DOHH2 (cell line): ENCODE measurements at regions not wholly inside any gene's neighbourhood (a gene's known extent, or its start where the extent isn't known, plus 50 kb on each side); places are given as distances from the start of the nearest gene placed in this dataset.

ENCODE experiments used
- EZH2phosphoT487 ChIP-seq: fragments of 200-600 bp; sonication (generic); IDR thresholded peaks from 2 replicates; pipeline ENCODE4 v1.6.1; 2017; ENCODE audit warnings: borderline replicate concordance, mild to moderate bottlenecking, antibody characterized with exemption, low read length, moderate library complexity, mixed read lengths
- TF ChIP-seq, protein P1 (sequence below): fragments of 200-600 bp; sonication (generic); IDR thresholded peaks from one replicate; pipeline ENCODE4 v1.5.1; 2014; ENCODE audit warnings: antibody characterized with exemption, mild to moderate bottlenecking, low read depth, low read length; ENCODE audit not compliant: poor library complexity, severe bottlenecking

DNA sequence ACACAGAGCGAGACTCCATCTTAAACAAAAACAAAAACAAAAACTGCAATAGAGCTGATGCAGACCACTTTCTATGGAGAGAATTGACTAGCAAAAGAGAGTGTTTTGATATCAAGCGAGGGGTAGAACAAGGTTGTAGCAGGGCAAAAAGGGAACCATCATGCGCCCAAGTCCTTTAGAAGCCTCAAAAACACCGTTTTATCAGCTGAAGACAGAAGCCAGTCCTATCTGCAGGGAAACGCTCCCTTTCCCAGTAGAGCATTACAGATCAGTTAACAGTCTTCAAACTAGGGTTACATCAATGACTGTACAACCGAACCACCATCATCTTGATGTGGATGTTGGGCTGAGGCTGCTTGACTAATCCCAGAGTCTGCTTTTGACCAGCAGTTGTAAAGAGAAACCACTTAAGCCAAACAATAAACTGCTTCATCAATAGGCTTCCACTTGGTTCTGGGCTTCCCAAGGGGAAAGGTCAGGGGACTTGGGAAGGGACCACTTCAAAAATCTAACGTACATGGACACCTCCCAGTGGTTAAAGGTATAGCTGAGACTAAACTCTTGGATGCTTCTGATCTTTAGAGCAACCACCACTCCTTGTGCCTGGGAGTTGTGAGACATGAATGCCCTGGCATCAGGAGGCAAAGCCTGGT, 59.6 kb upstream of the SPDEF start:
- TF ChIP-seq, protein P1, sequence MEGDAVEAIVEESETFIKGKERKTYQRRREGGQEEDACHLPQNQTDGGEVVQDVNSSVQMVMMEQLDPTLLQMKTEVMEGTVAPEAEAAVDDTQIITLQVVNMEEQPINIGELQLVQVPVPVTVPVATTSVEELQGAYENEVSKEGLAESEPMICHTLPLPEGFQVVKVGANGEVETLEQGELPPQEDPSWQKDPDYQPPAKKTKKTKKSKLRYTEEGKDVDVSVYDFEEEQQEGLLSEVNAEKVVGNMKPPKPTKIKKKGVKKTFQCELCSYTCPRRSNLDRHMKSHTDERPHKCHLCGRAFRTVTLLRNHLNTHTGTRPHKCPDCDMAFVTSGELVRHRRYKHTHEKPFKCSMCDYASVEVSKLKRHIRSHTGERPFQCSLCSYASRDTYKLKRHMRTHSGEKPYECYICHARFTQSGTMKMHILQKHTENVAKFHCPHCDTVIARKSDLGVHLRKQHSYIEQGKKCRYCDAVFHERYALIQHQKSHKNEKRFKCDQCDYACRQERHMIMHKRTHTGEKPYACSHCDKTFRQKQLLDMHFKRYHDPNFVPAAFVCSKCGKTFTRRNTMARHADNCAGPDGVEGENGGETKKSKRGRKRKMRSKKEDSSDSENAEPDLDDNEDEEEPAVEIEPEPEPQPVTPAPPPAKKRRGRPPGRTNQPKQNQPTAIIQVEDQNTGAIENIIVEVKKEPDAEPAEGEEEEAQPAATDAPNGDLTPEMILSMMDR: no peak
- TF ChIP-seq EZH2phosphoT487: no peak
